HG03025 (cell line): ENCODE measurements at regions not wholly inside any gene's neighbourhood (a gene's known extent, or its start where the extent isn't known, plus 50 kb on each side); places are given as distances from the start of the nearest gene placed in this dataset.

Source experiments
- ATAC-seq: cut with Tn5 transposase; IDR thresholded peaks from one replicate; pipeline ENCODE4 v1.9.1; 2021; ENCODE audit warnings: mild to moderate bottlenecking, moderate library complexity; ENCODE audit not compliant: unreplicated experiment, low FRiP score

DNA sequence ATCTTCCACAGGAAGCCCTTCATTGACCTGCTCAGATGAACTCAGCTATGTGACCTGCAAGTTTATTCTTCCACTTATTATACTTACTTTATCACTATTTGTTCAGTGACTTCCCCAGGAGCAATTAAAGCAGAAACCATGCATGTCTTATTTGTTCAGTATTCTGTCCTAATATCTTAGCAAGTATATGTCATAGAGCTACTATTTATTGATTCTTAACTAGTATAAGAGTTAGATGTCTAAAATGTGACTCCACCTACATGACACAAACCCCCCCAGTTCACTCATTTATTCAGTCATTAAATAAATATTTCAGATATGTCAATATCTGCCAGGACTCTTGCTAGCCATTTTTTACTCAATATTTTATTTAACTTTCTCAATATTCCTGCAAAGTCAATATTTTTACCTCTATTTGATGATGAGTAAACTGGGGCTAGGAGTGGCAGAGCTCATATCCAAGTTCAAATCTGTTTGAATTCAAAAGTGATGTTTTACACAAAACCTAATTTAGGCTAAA is 469.0 kb upstream of the USP24 start:
- no peak for ATAC-seq

DNA sequence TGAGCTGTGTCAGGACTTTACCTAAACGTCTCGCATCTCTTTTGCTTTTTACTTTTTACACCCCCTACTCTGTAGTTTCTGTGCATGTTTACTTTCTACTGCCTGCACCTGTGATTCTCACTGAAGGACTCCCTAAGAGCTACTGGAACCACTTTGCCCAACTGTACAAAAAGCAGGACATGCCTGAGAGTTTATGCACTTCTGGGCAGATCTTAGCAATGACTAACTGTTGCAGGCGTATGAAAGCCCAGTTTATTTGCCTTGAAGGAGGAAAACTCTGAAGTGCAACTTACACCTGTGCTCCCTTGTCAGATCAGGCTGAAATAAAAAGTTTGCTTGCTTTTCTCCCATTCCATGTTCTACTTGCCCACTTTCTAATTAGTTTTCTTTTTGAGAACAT is 467.0 kb upstream of the USP24 start:
- ATAC-seq, result no peak

DNA sequence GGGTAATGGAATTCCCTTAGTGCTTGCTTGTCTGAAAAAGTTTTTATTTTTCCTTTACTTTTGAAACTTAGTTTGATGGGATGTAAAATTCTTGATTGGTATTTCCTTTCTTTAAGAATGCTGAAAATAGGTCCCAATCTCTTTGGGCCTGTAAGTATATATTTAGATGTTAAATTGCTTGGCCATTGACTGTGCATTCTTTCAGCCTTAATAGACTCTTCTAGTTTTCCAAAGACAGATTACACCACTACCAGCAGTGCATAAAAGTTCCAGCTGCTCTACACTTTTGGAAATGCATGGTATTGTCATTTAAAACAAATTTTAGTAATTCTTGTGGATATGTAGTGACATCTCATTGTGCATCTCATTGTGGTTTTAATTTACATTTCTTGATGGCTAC is 464.8 kb upstream of the USP24 start:
- no peak for ATAC-seq

DNA sequence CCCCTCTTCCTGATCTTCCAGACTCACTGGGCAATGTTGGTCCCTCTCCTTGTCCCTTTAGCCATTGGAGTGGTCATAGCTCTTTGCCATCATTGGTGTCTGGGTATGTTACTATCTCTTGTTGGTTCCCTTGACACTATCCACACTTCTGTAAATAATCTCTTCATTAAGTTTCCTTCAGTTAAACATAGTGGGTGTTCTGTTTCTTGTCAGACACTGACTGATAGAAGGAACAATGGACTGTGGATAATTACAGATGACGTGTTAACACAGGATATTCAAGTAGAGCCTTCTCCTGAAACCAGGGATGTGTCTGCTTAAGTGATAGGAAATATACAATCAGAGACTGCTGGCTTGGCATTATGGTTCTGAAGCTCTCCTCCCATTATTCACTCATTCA is 458.3 kb upstream of the USP24 start:
- no peak for ATAC-seq

DNA sequence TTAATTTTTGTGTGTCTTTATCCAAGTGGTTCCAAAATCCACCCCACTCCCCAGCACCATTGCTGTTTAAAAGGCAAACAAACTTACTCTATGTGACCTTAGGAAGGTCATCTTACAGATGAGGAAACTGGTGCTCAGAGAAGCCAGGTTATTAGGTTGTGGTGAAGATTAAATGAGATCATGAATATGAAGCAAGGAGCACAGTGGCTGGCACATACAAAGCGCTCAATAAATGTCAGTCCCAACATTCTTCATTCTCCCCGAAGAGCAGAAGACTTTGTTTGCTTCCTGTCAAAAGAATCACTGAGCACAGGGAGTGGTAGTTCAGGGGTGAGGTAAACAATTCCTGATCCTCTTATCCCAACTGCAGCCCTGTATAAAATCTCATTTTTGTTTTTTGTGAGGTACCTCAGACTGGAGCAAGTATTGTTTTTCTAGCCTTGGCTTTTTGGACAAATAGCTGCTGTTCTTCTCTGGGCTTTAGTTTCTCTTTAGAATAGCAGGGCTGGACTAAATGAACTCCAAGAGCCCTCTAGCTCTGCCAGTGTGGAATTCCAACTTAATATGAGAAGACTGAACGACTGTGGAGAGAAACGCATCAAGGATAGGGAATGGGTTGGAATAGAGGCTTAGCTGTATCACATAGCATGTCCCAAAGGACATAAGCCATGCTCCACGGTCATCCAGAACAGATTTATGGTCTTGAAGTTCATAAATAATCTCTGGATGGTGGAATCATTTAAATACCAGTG is 455.3 kb upstream of the USP24 start:
- no peak for ATAC-seq

DNA sequence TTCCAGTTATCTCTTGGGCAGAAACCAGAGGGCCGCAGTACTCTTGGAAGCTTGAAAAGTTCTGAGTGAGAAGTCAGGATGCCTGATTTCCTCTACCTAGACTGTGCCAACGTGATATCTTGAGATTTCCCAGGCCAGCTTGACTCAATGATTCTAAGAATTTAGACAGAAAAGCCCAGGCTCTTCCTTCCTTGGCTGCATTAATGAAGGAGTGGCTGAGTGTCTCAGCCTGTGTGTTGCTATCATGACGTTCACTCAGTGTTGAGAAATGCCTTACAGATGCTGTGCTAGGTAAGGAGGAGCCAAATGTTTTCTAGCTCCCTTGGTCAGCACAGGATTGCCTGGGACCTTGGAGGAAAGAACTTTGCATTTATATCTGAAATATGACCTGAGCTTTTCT is 454.1 kb upstream of the USP24 start:
- ATAC-seq, result no peak

DNA sequence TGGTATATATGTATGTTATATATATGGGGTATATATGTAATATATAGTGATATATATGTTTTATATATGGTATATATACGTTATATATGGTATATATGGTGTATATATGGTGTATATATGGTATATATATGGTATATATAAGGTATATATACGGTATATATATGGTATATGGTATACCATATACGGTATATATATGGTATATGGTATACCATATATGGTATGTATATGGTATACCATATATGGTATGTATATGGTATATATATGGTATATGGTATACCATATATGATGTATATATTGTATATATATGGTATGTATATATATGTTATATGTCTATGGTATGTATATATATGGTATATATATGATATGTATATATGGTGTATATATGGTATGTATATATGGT is 447.7 kb upstream of the USP24 start:
- ATAC-seq, result no peak

DNA sequence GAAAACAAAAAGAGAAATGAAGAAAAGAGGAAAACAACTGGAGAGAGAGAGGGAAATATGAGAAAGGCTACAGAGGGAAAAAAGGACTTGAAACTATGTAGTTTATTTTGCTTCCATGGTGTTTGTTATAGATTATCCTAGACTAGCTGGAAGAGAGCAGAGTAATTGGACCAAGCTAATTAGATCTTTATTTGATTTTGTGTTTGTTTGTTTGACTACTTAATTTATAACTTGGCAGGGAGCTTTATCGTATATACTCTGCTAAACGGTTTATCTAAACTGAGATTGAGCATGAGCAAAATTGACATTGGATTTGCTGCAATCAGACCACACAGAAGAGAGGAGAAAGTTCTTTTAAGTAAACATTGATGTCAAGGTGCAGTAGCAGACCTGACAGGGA is 443.8 kb upstream of the USP24 start:
- no peak for ATAC-seq

DNA sequence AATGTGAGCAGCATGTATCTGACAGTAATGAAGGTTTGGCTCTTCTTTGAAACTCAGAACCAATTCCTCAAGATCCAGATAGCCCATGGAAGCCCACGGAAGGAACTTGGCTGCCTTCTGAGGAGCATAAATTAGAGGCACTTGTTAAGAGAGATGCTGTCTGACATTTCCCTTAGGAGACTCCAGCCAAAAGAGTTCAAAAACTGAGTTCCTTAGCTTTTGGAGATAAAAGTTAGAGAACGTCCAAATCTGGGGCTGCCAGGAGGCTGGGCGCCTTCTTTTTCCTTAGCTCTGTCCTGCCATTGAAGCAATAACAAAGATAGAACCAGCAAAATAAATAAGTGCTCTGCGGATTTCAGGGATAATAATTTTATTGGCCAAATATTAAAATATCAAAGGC is 439.6 kb upstream of the USP24 start:
- ATAC-seq, result no peak

DNA sequence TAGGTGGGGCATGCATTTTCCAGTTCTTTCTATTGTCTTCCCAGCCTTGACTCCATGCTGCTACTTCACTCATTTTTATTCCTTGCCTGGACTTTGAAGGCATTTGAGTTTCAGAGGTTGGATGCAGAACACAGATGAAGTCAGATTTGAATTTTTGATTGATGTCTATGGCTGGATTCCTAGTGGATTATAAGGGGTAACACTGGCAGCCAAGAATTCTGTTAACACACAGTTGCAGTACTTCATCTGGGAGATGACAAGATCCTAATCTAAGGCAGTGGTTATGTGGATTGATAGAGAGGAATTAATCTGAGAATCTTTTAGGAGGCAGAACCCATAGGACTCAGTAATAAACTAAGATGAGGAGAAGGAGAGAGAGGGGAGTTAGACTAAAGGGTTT is 439.0 kb upstream of the USP24 start:
- ATAC-seq, result no peak

DNA sequence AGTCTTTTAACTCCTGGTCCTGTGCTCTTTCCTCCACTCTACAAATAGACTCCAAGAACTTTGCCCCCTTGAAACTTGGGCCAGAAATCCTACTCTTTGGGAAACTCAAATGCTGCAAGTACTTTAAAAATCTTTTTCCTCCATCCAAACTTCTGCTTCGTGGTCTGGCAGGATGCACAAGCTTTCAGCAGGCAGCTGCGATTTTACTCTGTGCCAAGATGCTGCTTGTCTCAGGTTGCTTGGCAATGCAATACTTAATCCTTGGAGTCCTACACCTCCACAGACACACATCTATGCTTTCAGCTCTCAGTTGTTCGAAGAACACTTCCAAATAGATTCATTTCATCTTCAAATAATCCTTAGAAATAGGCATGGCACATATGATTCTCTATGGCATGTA is 435.3 kb upstream of the USP24 start:
- ATAC-seq, result no peak

DNA sequence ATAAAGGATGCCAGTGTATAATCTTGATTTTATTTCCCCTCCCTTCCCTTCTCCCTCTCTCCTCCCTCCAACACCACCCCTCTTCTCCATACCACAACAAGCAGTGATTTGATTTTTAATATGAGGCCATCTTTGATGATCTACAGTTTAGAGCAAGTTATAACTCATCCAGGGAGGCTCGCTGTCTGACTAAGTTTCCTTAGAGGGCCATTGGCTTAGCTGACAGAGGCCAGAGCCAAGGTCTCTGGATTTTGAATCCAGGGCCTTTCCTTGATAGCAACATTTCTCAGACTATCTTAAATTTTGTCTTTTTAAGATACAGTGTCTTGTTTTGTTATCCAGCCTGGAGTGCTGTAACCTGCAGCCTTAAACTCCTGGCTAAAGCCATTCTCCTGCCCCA is 431.0 kb upstream of the USP24 start:
- no peak for ATAC-seq

DNA sequence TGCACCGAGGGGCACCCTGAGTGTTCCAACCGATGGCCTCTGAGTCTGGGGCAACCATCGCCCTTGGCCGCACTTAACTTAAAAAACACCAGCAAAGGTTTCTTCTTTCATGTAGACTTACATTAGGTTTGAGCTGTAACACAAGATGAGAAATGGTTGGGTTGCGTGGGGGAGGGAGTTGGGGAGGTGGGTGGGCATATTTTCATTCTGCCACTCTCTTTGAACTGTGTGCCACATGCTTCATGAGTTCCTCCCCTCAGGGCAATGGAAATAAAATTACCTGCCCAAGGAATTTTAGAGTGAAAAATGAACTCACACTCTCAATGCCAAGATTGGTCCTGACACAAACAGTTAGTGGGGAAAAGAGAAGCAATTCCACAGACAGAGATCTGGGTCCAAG is 430.1 kb upstream of the USP24 start:
- ATAC-seq, result no peak

DNA sequence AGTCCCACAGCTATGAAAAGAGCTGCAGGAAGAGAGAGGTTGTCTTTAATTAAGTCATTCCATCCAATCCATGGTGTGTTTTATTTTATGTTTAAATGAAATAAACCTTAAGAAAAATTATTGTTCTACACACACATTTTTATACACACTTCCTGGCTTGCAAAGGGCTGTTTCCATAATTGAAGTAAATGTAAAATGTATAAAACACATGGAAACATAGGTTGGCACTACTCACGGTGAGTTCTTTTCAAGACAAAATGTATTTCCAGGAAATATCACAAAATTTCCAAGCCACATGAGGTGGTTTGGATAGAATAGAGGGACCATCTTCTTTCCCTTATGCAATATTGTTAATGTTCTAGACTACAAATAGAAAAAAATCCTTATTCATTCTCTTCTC is 426.8 kb upstream of the USP24 start:
- ATAC-seq, result no peak

DNA sequence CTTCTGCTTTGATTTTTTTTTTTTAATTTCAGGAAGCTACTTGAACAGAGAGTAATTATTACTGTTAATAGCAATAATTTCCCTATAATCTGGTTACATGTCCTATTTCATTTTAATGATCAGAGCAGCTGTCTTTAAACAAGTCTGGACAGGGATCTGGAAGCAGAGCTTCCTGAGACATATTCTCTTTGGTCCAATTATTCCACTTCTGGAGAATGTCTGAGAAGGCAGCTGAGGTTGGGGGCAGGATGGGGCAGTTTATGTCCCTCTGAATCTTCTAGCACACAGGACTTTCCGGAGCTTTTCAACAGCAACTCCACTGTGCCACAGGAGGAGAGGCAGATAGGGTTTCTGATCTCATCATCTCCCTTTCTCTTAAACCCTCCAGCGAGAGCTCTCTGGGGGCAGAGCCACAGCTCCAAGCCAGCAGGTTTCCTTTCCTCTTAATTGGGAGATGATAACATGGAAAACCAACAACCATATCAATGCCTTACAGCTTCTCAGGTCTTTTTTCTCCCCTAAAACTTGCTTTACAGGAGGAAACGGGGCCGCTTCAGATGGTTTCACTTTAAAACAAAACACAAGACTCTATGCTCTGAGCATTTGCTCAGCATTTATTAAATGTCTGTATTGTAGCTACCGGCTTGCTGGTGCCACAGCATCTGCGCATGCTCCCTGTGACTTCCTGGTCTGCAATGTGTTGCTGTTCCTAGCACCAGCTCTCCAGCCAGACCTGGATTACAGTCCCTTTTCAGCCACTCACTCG is 425.7 kb upstream of the USP24 start:
- ATAC-seq, result no peak

DNA sequence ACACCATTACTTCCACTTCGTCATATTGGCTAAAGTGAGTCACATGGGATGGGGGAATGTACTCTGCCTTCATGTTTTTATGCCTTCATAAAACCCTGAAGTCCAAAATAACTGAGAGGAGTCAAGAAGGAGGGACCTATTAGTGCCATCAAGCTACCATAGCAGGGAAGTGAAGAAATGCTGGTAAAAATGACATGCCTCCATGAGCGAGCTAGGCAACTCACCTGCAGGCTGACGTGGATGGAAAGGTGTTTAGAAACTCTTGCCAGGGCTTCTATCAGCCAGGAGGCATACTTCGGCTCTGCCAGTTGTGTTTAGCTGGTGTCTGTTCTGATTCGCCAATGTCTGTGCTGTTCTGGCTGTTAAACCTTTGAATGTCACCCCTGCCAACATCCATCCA is 424.4 kb upstream of the USP24 start:
- no peak for ATAC-seq

DNA sequence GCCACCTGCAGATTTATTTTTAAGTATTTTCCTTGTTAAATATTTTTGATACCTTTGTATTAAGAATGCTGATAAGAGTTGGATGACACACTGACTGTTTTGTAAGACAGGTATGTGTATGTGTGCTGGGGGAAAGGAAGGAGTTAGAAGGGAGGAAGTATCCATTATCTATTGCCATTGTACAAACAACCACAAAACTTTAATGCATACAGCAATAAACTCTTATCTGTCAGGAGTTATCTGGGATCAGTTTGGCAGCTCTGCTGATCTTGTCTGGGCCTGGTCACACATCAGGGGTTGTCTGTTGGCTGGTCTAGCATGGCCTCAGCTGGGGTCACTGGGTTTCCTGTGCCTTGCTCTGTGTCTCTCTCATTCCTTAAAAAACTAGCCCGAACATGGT is 423.9 kb upstream of the USP24 start:
- no peak for ATAC-seq

DNA sequence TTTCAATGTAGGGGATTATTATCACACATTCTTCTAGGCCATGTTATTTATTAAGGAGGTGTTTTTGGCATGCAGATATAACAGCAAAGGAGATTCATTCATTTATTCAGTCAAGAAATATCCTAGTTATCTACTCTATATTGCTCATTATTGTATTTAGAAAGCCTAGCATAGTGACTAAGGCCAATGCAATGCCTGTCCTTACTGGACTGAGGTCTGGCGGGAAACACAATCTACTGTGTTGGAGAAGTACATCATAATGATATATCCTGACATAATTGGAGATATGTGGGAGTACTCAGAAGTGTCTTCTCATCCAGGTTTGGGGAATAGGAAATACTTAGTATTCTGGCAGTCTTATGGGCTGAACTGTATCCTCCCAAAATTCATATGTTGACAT is 421.5 kb upstream of the USP24 start:
- ATAC-seq, result no peak

DNA sequence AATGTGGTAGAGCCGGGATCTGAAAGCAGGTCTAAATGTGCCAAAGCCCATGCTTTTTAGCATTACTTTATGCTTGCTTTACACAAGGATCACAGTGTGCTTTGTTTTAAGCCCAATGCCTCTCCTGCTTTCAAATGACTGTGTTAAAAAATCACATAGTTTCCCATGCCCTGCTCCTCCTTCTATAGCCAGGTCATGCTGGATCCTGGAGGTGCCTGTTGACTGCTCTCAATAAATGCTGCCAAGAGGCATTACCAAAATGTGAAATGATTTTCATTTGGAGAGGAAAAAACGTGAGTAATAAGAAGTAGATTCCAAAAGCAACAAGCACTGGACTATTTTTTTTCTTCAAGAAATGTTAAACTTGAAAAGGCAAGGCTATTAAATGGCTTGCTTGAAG is 420.7 kb upstream of the USP24 start:
- no peak for ATAC-seq

DNA sequence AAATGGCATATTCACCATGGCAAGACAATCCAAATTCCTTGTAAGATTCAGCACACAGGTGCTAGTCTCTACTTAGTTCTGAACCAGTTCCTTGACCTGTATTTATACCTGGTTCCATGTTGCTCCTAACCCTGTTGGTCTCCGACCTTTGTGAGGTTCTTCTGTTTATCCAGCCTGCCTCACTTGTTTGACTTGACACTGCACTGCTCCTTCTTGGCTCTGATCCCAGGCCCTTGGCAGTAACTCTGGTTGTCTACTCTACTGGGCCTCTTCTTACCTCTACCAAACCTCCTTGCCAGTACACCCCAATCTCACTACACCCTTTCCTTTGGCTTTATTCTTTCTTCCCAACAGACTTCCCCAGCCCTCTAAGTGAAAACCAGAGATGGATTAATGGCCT is 419.4 kb upstream of the USP24 start:
- no peak for ATAC-seq

DNA sequence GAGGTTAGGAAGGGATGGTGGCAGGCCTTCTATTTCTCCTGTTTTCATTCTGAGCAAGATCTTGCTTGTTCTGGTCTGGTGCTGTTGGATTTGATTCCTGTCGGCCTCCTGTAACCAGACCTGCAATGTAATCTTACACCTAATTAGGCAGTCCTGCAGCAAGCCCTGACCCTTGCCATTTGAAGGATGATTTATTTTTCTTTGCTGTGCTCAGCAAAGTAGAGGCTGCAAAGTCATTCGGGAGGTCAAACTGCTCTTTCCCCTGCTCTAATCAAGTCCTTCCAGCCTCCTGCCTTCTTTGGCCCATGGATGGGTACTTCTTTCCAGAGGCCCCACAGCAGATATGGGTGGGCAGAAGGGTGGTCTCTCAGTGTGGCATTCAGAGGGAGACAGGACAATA is 417.7 kb upstream of the USP24 start:
- ATAC-seq, result no peak

DNA sequence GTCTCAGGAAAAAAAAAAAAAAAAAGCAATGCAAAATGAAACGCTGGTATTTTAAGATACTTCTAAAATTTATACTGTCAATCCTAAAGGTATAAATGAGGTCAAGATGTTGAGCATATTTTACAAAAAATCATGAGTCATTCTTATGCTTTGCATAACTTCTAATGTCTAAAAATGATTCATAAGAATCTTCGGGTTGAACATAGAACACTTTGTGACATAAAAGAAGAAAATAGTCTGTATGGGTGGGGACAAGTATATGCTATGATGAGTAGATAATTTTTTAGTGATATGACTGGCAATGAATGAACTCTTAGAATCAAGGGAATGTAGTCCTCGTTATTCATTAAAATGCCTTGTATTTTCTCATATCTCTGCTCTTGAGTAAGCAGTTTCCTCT is 416.9 kb upstream of the USP24 start:
- ATAC-seq, result no peak
